GM19035 (cell line): ENCODE measurements at regions not wholly inside any gene's neighbourhood (a gene's known extent, or its start where the extent isn't known, plus 50 kb on each side); places are given as distances from the start of the nearest gene placed in this dataset.
"Not testable (repeated sequence)": the region's sequence is repeated elsewhere in the genome, so short reads cannot be mapped to it uniquely, and the experiment has no call there.

Experiments
- ATAC-seq: cut with Tn5 transposase; IDR thresholded peaks from one replicate; pipeline ENCODE4 v1.9.1; 2021; ENCODE audit not compliant: unreplicated experiment

DNA sequence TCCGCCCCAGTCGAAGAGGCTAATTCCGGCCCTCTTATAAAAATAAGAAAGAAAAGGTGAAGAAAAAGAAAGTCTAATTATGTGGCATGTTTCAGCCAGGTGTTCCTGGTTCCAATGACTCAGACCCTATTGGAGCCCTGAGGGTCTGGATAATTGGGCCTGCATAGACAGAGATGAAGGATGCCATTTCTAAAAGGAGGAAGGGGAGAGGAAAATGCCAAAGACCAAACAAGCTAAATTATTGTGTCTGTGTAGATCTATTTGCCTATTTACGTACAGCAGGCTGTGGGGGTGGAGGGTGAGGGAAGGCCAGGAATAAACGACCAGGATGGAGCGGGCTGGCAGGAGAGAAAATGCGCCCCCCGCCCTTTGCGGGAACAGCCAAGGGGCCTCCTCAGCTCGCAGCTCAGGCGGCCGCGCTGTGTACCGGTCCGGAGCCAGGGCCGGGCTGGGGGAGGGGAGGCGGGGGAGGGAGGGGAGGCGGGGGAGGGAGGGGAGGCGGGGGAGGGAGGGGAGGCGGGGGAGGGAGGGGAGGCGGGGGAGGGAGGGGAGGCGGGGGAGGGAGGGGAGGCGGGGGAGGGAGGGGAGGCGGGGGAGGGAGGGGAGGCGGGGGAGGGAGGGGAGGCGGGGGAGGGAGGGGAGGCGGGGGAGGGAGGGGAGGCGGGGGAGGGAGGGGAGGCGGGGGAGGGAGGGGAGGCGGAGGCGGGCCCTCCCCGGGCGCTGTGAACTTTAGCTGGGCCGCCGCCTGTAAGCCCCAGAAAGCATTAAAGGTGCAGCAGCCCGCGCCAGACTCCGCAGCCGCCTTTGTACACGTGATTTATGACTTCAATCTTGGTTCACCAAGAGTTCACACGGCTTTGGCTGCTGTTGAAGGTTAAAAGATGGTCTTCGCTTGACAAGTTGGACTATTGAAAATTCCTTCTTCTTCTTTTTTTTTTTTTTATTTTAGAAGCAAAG is 113.0 kb upstream of the FOXD4L5 start:
- not testable (repeated sequence) for ATAC-seq

DNA sequence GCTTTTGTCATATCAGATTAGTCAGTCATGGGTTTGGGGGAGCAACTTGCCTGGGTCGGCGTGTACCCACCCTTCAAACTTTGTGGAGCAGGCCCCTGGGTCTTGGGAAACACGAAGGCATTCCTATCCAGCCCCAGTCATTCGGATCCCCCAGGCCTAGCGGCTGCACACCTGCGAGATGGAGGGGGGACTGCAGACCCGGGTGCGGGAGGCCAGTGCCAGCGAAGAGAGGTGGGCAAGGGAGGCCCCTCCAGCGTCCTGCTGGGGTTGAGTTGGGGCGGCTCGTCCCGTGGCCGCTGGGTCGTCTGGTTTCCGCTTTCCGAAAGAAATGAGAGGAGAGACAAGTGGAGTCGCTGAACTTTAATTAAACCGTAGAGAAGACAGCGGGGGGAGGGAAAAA is 112.2 kb upstream of the FOXD4L5 start:
- ATAC-seq, result not testable (repeated sequence)

- not testable (repeated sequence) for ATAC-seq
Observed at GRCh38 chr9:65396601-65397000, 111.6 kb upstream of the FOXD4L5 start.

DNA sequence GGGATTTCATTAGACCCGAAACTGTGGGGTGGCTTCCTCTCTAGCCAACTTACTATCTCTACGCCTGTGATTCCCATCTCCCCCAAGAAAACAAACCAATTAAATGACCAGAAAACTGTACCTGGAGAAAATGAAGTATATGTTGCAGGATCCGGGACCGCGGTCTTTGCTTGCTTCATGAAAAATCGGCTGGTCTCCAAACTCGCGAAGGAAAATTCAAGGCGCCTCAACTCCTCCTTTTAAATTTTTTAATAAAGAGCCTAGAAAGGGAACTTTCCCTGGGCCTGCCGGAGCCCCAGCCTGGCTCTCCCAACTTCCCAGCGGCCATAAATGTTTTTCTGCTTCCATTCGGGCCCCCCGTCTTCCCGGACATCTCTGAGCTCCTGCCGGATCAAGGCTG is 110.8 kb upstream of the FOXD4L5 start:
- ATAC-seq, result not testable (repeated sequence)

- ATAC-seq, result not testable (repeated sequence)
Observed at GRCh38 chr9:65395121-65395520, 110.1 kb upstream of the FOXD4L5 start.

GRCh38 chr9:65393111-65393810 is 108.3 kb upstream of the FOXD4L5 start:
- ATAC-seq, result not testable (repeated sequence)

- not testable (repeated sequence) for ATAC-seq
Observed at GRCh38 chr9:65392611-65393010, 107.6 kb upstream of the FOXD4L5 start.

DNA sequence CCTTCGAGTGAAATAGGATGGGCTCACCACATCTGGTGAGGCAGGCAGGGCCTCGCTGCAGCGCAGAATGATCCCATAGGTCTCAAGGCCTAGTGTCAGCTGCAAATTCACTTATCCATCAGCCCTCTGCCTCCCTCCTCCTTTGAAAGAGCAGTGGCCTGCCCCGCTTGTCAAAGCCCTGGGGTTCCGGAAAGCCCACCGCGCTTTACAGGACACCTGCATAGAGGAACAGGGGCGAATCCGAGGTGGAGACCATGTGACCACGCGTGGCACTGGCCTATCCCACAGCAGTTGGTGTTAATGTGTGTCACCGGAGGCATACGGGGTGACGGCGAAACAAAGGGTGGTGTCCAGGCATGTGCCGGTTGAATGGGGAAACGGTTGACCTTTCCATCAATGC is 104.7 kb upstream of the FOXD4L5 start:
- not testable (repeated sequence) for ATAC-seq

DNA sequence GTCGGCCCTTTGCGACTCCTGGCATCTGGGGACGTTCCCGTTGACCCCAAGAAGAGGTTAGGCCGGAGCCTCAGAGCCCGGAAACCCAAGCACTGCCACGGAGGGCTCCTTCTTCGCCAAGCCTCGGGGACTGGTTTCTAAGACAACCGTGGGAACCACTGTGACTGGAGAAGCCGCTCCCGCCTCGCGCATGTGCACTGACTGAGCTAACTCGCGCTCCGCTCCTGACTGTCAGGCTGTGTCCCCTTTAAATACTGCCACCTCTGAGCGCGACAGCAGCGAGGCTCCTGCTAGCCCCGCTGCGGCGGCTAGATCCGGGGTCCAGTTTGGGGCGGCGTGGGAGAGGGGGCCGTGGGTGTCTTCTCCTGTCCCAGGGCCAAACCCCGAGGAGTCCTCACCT is 104.2 kb upstream of the FOXD4L5 start:
- ATAC-seq, result not testable (repeated sequence)

DNA sequence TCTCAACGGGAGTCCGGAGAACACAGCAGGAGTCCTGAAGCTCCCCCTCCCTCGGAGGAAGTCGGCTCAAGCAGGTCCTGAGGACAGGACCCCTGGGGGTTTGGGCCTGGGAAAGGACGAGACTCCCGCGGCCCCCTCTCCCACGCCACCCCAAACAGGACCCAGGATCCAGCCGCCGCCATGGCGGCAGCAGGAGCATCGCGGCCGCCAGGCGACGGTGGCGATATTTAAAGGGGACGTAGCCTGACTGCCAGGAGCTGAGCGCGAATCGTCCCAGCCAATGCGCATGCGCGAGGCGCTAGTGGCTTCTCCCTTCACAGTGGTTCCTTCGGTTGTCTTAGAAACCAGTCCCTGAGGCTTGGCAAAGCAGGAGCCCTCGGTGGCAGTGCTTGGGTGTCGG is 101.7 kb upstream of the FOXD4L5 start:
- ATAC-seq, result peak; percentile 99

GRCh38 chr9:65386191-65386590 is 101.2 kb upstream of the FOXD4L5 start:
- ATAC-seq, result not testable (repeated sequence)

GRCh38 chr9:65385655-65386024 is 100.6 kb upstream of the FOXD4L5 start:
- not testable (repeated sequence) for ATAC-seq

DNA sequence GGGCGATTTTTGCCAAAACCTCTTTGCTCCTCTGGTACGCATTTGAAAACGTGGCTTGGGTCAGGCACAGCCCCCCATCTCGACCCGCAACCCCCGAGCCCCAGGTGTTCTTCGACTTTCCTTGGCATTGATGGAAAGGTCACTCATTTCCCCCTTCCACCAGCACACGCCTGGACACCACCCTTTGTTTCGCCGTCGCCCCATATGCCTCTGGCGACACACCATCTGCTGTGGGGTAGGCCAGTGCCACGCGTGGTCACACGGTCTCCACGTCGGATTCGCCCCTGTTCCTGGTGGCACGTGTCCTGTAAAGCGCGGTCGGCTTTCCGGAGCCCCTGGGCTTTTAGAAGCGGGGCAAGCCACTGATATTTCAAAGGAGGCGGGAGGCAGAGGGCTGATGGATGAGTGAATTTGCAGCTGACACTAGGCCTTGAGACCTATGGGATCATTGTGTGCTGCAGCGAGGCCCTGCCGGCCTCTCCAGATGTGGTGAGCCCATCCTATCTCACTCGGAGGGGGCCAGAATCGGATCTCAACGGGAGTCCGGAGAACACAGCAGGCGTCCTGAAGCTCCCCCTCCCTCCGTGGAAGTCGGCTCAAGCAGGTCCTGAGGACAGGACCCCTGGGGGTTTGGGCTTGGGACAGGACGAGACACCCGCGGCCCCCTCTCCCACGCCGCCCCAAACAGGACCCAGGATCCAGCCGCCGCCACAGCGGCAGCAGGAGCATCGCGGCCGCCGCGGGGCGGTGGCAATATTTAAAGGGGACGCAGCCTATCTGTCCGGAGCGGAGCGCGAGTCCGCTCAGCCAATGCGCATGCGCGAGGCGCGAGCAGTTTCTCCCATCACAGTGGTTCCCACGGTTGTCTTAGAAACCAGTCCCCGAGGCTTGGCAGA is 100.0 kb upstream of the FOXD4L5 start:
- ATAC-seq, result not testable (repeated sequence)

DNA sequence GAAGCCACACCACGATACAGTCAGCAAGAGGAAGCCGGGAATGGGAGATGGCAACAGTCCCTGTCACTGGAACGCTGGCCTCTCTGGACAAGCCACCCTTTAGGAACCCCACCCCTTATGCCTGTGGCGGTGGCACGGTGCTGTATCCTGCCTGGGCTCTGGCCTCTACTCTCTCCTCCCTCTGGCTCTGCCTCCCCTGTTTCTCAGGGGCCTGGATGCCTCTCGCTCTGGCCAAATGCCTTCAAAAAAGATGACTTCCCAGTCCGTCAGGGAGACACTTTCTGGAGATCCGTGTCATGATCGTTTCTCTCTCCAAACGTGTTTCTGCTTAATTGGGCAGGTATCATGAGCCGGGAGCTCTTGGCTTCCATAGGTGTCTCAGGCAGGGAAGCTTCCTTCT is 99.1 kb upstream of the FOXD4L5 start:
- ATAC-seq, result not testable (repeated sequence)

DNA sequence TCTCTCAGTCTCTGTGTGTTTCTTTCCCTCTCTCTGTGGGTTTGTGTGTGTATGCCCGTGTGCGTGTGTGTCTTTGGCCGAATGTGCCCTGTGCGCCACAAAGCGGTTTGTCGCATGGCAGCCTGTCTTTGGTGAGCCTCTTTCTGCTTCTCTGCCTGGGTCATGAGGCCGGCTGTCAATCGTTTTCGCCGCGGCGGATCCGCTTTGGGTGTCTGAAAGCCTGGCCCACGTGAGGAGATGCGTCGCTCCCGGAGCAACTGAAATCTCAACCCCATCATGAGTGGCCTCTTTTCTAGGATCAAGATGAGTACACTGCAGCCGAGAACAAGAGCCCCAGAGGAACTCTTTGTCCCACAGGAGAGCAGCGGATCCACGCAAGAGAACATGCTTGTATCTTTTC is 98.6 kb upstream of the FOXD4L5 start:
- not testable (repeated sequence) for ATAC-seq

DNA sequence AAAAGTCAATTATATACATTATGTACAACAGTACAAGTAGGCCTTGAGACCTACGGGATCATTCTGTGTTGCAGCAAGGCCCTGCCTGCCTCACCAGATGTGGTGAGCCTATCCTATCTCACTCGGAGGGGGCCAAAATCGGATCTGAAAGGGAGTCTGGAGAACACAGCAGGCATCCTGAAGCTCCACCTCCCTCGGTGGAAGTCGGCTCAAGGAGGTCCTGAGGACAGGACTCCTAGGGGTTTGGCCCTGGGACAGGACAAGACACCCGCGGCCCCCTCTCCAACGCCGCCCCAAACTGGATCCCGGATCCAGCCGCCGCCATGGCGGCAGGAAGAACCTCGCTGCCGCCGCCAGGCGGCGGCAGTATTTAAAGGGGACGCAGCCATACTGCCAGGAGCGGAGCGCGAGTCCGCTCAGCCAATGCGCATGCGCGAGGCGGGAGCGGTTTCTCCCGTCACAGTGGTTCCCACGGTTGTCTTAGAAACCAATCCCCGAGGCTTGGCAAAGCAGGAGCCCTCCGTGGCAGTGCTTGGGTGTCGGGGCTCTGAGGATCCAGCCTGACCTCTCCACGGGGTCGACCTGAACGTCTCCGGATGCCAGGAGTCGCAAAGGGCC is 97.8 kb upstream of the FOXD4L5 start:
- not testable (repeated sequence) for ATAC-seq
